ENCODE measurements at regions not wholly inside any gene's neighbourhood (a gene's known extent, or its start where the extent isn't known, plus 50 kb on each side); places are given as distances from the start of the nearest gene placed in this dataset.

GRCh38 chr2:228798458-228799207 is 472.5 kb downstream of the PID1 start:
- TF ChIP-seq POLR2A (IDR thresholded peaks at IDR 0.05): no peak
- TF ChIP-seq CTCF (IDR thresholded peaks at IDR 0.05): no peak
- no peak for TF ChIP-seq EP300 (IDR thresholded peaks at IDR 0.05)

Measured in sigmoid colon (tissue), 4 donors.